Upper lobe of right lung (tissue), 1 donor: ENCODE measurements at regions not wholly inside any gene's neighbourhood (a gene's known extent, or its start where the extent isn't known, plus 50 kb on each side); places are given as distances from the start of the nearest gene placed in this dataset.

Source experiments
- ATAC-seq: fragments of 200-7000 bp; cut with Tn5 transposase; one replicate; pipeline ENCODE4 v1.9.1; 2020; ENCODE audit warnings: mild to moderate bottlenecking, moderate library complexity
- DNase-seq: peaks from one replicate; pipeline ENCODE4 v3.0.0-alpha.2; 2020
- H3K27ac ChIP-seq: fragments of 200-600 bp; one replicate; pipeline ENCODE4 v1.8.0; 2022
- H3K27me3 ChIP-seq: fragments of 200-600 bp; one replicate; pipeline ENCODE4 v1.8.0; 2022; ENCODE audit warnings: mild to moderate bottlenecking
- H3K36me3 ChIP-seq: fragments of 200-600 bp; one replicate; pipeline ENCODE4 v1.8.0; 2022
- H3K4me1 ChIP-seq: fragments of 200-600 bp; one replicate; pipeline ENCODE4 v1.8.0; 2022
- H3K4me3 ChIP-seq: fragments of 200-600 bp; one replicate; pipeline ENCODE4 v1.8.0; 2022; ENCODE audit warnings: mild to moderate bottlenecking
- H3K9me3 ChIP-seq: fragments of 200-600 bp; one replicate; pipeline ENCODE4 v1.8.0; 2022
- CTCF ChIP-seq: fragments of 200-600 bp; IDR thresholded peaks from one replicate; pipeline ENCODE4 v1.8.0; 2022; ENCODE audit warnings: antibody characterized with exemption
- intact Hi-C: fragments of 100-400 bp; cut with DNase I; formaldehyde crosslinking; loops from one replicate; pipeline ENCODE4 v1.11.0; 2022
- donor health status: DM: no; HTN: yes; CAD: no; lungs with severe emphysema.

GRCh38 chr5:28708472-28708871, 1670.1 kb upstream of the CDH9 start:
- no peaks in the 10 kb centered on the region for H3K36me3 ChIP-seq
- H3K4me3 ChIP-seq, result no peak overlapping the region
- H3K27me3 ChIP-seq, result no peaks in the 10 kb centered on the region
- ATAC-seq, result no peak
- H3K27ac ChIP-seq, result no peak overlapping the region
- H3K4me1 ChIP-seq, result no peaks in the 10 kb centered on the region
- no peaks in the 10 kb centered on the region for H3K9me3 ChIP-seq
- intact Hi-C loops, result no loop called here
- TF ChIP-seq CTCF, result no peak
- DNase-seq, result no peak

GRCh38 chr5:28707706-28708105, 1669.3 kb upstream of the CDH9 start:
- DNase-seq (no peak), ATAC-seq (no peak)
- Histone ChIP-seq H3K27ac (no peak overlapping the region), H3K4me1 (no peaks in the 10 kb centered on the region), H3K36me3 (no peaks in the 10 kb centered on the region), H3K9me3 (no peaks in the 10 kb centered on the region), H3K4me3 (no peak overlapping the region), H3K27me3 (no peaks in the 10 kb centered on the region)
- intact Hi-C loops, result no loop called here
- no peak for TF ChIP-seq CTCF

- Histone ChIP-seq H3K27ac (no peak overlapping the region), H3K4me3 (no peak overlapping the region), H3K27me3 (no peaks in the 10 kb centered on the region), H3K4me1 (no peaks in the 10 kb centered on the region), H3K36me3 (no peaks in the 10 kb centered on the region), H3K9me3 (no peaks in the 10 kb centered on the region)
- intact Hi-C loops, result no loop called here
- no peak for TF ChIP-seq CTCF
- ATAC-seq (no peak), DNase-seq (no peak)
Observed at GRCh38 chr5:28703651-28704260, 1665.4 kb upstream of the CDH9 start.

- no peaks in the 10 kb centered on the region for H3K4me1 ChIP-seq
Observed at GRCh38 chr5:28691526-28691925, 1653.1 kb upstream of the CDH9 start.

GRCh38 chr5:28685794-28686193, 1647.4 kb upstream of the CDH9 start:
- no peak for DNase-seq
- no peak for TF ChIP-seq CTCF
- no peaks in the 10 kb centered on the region for H3K27me3 ChIP-seq
- intact Hi-C loops, result no loop called here
- H3K9me3 ChIP-seq, result no peaks in the 10 kb centered on the region
- H3K36me3 ChIP-seq, result no peaks in the 10 kb centered on the region
- no peak overlapping the region for H3K4me3 ChIP-seq
- H3K4me1 ChIP-seq, result no peaks in the 10 kb centered on the region
- H3K27ac ChIP-seq, result no peak overlapping the region
- no peak for ATAC-seq

More at GRCh38 chr5:28691526-28691925, 1653.1 kb upstream of the CDH9 start:
- H3K4me3 ChIP-seq, result no peak overlapping the region
- intact Hi-C loops, result no loop called here
- H3K36me3 ChIP-seq, result no peaks in the 10 kb centered on the region
- H3K9me3 ChIP-seq, result no peaks in the 10 kb centered on the region
- H3K27ac ChIP-seq, result no peak overlapping the region
- DNase-seq (no peak), ATAC-seq (no peak)
- no peaks in the 10 kb centered on the region for H3K27me3 ChIP-seq
- TF ChIP-seq CTCF, result no peak

- Histone ChIP-seq H3K4me3 (no peak overlapping the region), H3K4me1 (no peaks in the 10 kb centered on the region), H3K27me3 (no peaks in the 10 kb centered on the region), H3K27ac (no peak overlapping the region), H3K9me3 (no peaks in the 10 kb centered on the region), H3K36me3 (no peaks in the 10 kb centered on the region)
- ATAC-seq, result no peak
- TF ChIP-seq CTCF, result no peak
- DNase-seq, result no peak
- intact Hi-C loops, result no loop called here
Observed at GRCh38 chr5:28678899-28679298, 1640.5 kb upstream of the CDH9 start.
